ENCODE measurements at regions not wholly inside any gene's neighbourhood (a gene's known extent, or its start where the extent isn't known, plus 50 kb on each side); places are given as distances from the start of the nearest gene placed in this dataset.

- no peak for TF ChIP-seq NFYB (CRISPR knock-in tag; IDR thresholded peaks at IDR 0.05)
- TF ChIP-seq ZKSCAN5 (CRISPR knock-in tag; IDR thresholded peaks at IDR 0.05): no peak
- TF ChIP-seq RAD21 (CRISPR knock-in tag; IDR thresholded peaks at IDR 0.05): no peak
- TF ChIP-seq CBX2 (IDR thresholded peaks at IDR 0.05; ENCODE audit: low read depth, low read length): no peak
- no peak for TF ChIP-seq CBX2 (CRISPR knock-in tag; IDR thresholded peaks at IDR 0.05; ENCODE audit: low read depth)
- no peak for TF ChIP-seq ZBTB3 (CRISPR knock-in tag; IDR thresholded peaks at IDR 0.05; ENCODE audit: borderline replicate concordance, low read depth)
- no peak for TF ChIP-seq MXI1 (IDR thresholded peaks at IDR 0.05; ENCODE audit: borderline replicate concordance, low read depth, low read length)
- TF ChIP-seq ZNF800 (CRISPR knock-in tag; IDR thresholded peaks at IDR 0.05): no peak
- no peak for TF ChIP-seq MAFK (conservative IDR thresholded peaks at IDR 0.05 in 1 of 2, IDR thresholded peaks at IDR 0.05 in 1 of 2; ENCODE audit: low read length in 2 of 2)
- no peak for TF ChIP-seq CTCF (CRISPR knock-in tag; IDR thresholded peaks at IDR 0.05)
Measured at GRCh38 chr21:41667136-41667535, 99.7 kb downstream of the RIPK4 start.

All from HepG2 (cell line).